NCI-H1436 treated with DMSO at 0.1 percent for 48 hours (cell line): ENCODE measurements at regions not wholly inside any gene's neighbourhood (a gene's known extent, or its start where the extent isn't known, plus 50 kb on each side); places are given as distances from the start of the nearest gene placed in this dataset.

ENCODE experiments used
- DNase-seq: peaks from one replicate; lab custom pipeline; 2025; lab: John Stamatoyannopoulos, UW

- DNase-seq, result no peak
Observed at GRCh38 chr10:56836659-56837058, 475.6 kb upstream of the ZWINT start.

GRCh38 chr10:56831681-56832080 lies 470.6 kb upstream of the ZWINT start:
- DNase-seq, result no peak

GRCh38 chr10:56823849-56824248 lies 462.8 kb upstream of the ZWINT start:
- DNase-seq, result no peak

GRCh38 chr10:56805022-56805421 lies 444.0 kb upstream of the ZWINT start:
- no peak for DNase-seq

- no peak for DNase-seq
Observed at GRCh38 chr10:56785292-56785691, 424.2 kb upstream of the ZWINT start.

GRCh38 chr10:56782503-56782902 lies 421.4 kb upstream of the ZWINT start:
- DNase-seq, result no peak

- DNase-seq, result no peak
Observed at GRCh38 chr10:56771343-56771742, 410.3 kb upstream of the ZWINT start.

GRCh38 chr10:56763090-56763489 lies 402.0 kb upstream of the ZWINT start:
- DNase-seq, result no peak

GRCh38 chr10:56745490-56745889 lies 384.4 kb upstream of the ZWINT start:
- no peak for DNase-seq

- DNase-seq, result no peak
Observed at GRCh38 chr10:56728349-56728748, 367.3 kb upstream of the ZWINT start.

GRCh38 chr10:56722912-56723311 lies 361.9 kb upstream of the ZWINT start:
- DNase-seq, result no peak

GRCh38 chr10:56715262-56715661 lies 354.2 kb upstream of the ZWINT start:
- DNase-seq, result no peak

GRCh38 chr10:56698506-56698905 lies 337.4 kb upstream of the ZWINT start:
- no peak for DNase-seq

GRCh38 chr10:56679578-56679977 lies 318.5 kb upstream of the ZWINT start:
- DNase-seq, result no peak

- no peak for DNase-seq
Observed at GRCh38 chr10:56662765-56663447, 301.8 kb upstream of the ZWINT start.

- no peak for DNase-seq
Observed at GRCh38 chr10:56653289-56653688, 292.2 kb upstream of the ZWINT start.

GRCh38 chr10:56646329-56647111 lies 285.5 kb upstream of the ZWINT start:
- no peak for DNase-seq

- peak; percentile 2 for DNase-seq
Observed at GRCh38 chr10:56633876-56634452, 272.9 kb upstream of the ZWINT start.

- DNase-seq, result no peak
Observed at GRCh38 chr10:56632537-56632936, 271.5 kb upstream of the ZWINT start.

GRCh38 chr10:56624082-56624481 lies 263.0 kb upstream of the ZWINT start:
- no peak for DNase-seq

GRCh38 chr10:56623064-56623463 lies 262.0 kb upstream of the ZWINT start:
- no peak for DNase-seq

- DNase-seq, result no peak
Observed at GRCh38 chr10:56622335-56622973, 261.4 kb upstream of the ZWINT start.

GRCh38 chr10:56606202-56606601 lies 245.1 kb upstream of the ZWINT start:
- no peak for DNase-seq
